IPS-20b (cell line): ENCODE measurements at regions not wholly inside any gene's neighbourhood (a gene's known extent, or its start where the extent isn't known, plus 50 kb on each side); places are given as distances from the start of the nearest gene placed in this dataset.

ENCODE experiments used
- H3K27ac ChIP-seq: one replicate; pipeline ENCODE4 v1.5.1; 2013; ENCODE audit warnings: low read length
- H3K27me3 ChIP-seq: 2 replicates; pipeline ENCODE4 v1.6.1; 2013; ENCODE audit warnings: mild to moderate bottlenecking, low read length, inconsistent platforms; ENCODE audit not compliant: insufficient read depth
- H3K36me3 ChIP-seq: 2 replicates; pipeline ENCODE4 v1.6.1; 2013; ENCODE audit warnings: low read depth, mild to moderate bottlenecking, inconsistent platforms, low read length, moderate library complexity; ENCODE audit not compliant: insufficient read depth
- H3K4me1 ChIP-seq: 2 replicates; pipeline ENCODE4 v1.6.1; 2013; ENCODE audit warnings: mild to moderate bottlenecking, control low read depth, inconsistent platforms, low read length, moderate library complexity; ENCODE audit not compliant: insufficient read depth
- H3K4me3 ChIP-seq: 2 replicates; pipeline ENCODE4 v1.5.1; 2013; ENCODE audit warnings: mild to moderate bottlenecking, low read length, inconsistent platforms
- H3K9ac ChIP-seq: 2 replicates; pipeline ENCODE4 v1.6.1; 2013; ENCODE audit warnings: low read depth, mild to moderate bottlenecking, inconsistent platforms, low read length, moderate library complexity
- H3K9me3 ChIP-seq: 2 replicates; pipeline ENCODE4 v1.6.1; 2013; ENCODE audit warnings: mild to moderate bottlenecking, low read depth, low read length, inconsistent platforms; ENCODE audit not compliant: insufficient read depth

- Histone ChIP-seq H3K4me3 (no peak overlapping the region), H3K4me1 (no peaks in the 10 kb centered on the region), H3K9ac (no peak overlapping the region), H3K9me3 (no peaks in the 10 kb centered on the region), H3K36me3 (no peaks in the 10 kb centered on the region), H3K27me3 (no peaks in the 10 kb centered on the region), H3K27ac (no peak overlapping the region)
These were observed 175.8 kb downstream of the IPMK start for GRCh38 chr10:58091886-58092285.

GRCh38 chr10:58089739-58090138 is 178.0 kb downstream of the IPMK start:
- Histone ChIP-seq H3K27ac (no peak overlapping the region), H3K36me3 (no peaks in the 10 kb centered on the region), H3K4me3 (no peak overlapping the region), H3K9ac (no peak overlapping the region), H3K27me3 (no peaks in the 10 kb centered on the region), H3K4me1 (no peaks in the 10 kb centered on the region), H3K9me3 (no peaks in the 10 kb centered on the region)

GRCh38 chr10:58087896-58088295 is 179.8 kb downstream of the IPMK start:
- H3K4me3 ChIP-seq: no peak overlapping the region
- H3K9ac ChIP-seq: no peak overlapping the region
- H3K9me3 ChIP-seq: no peaks in the 10 kb centered on the region
- H3K27ac ChIP-seq: no peak overlapping the region
- H3K27me3 ChIP-seq: no peaks in the 10 kb centered on the region
- no peaks in the 10 kb centered on the region for H3K4me1 ChIP-seq
- H3K36me3 ChIP-seq: no peaks in the 10 kb centered on the region

- no peaks in the 10 kb centered on the region for H3K36me3 ChIP-seq
These were observed 180.9 kb downstream of the IPMK start for GRCh38 chr10:58086763-58087150.

GRCh38 chr10:58086144-58086762 is 181.4 kb downstream of the IPMK start:
- no peaks in the 10 kb centered on the region for H3K4me1 ChIP-seq
- no peaks in the 10 kb centered on the region for H3K27me3 ChIP-seq
- no peaks in the 10 kb centered on the region for H3K9me3 ChIP-seq
- H3K4me3 ChIP-seq: no peak overlapping the region
- H3K36me3 ChIP-seq: no peaks in the 10 kb centered on the region
- H3K9ac ChIP-seq: no peak overlapping the region
- H3K27ac ChIP-seq: no peak overlapping the region

More at GRCh38 chr10:58086763-58087150, 180.9 kb downstream of the IPMK start:
- H3K27ac ChIP-seq: no peak overlapping the region
- no peaks in the 10 kb centered on the region for H3K4me1 ChIP-seq
- H3K9ac ChIP-seq: no peak overlapping the region
- no peaks in the 10 kb centered on the region for H3K27me3 ChIP-seq
- no peaks in the 10 kb centered on the region for H3K9me3 ChIP-seq
- H3K4me3 ChIP-seq: no peak overlapping the region

GRCh38 chr10:58082248-58082647 is 185.4 kb downstream of the IPMK start:
- H3K36me3 ChIP-seq: no peaks in the 10 kb centered on the region
- H3K27me3 ChIP-seq: no peaks in the 10 kb centered on the region
- H3K27ac ChIP-seq: no peak overlapping the region
- no peaks in the 10 kb centered on the region for H3K4me1 ChIP-seq
- no peak overlapping the region for H3K4me3 ChIP-seq
- H3K9me3 ChIP-seq: no peaks in the 10 kb centered on the region
- H3K9ac ChIP-seq: no peak overlapping the region

DNA sequence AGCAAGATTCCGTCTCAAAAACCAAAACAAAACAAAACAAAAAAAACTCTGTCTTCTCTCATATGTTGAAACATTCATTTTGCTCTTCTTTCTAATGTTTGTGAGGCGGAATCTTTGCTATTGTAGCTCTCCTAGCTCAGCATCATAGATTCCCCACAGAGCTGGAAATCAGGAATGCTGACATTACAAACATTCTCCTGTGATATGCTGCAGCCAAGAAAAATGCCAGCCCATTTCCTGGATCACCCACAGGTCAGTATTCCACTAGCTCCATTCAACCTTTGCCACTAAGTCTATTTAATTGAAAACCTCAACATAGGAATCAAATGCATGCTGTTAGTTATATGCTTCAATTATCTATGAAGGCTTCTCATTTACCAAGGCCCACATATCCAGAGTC is 186.3 kb downstream of the IPMK start:
- H3K9ac ChIP-seq: no peak overlapping the region
- no peaks in the 10 kb centered on the region for H3K9me3 ChIP-seq
- no peak overlapping the region for H3K27ac ChIP-seq
- no peaks in the 10 kb centered on the region for H3K27me3 ChIP-seq
- no peak overlapping the region for H3K4me3 ChIP-seq
- H3K4me1 ChIP-seq: no peaks in the 10 kb centered on the region
- H3K36me3 ChIP-seq: no peaks in the 10 kb centered on the region

DNA sequence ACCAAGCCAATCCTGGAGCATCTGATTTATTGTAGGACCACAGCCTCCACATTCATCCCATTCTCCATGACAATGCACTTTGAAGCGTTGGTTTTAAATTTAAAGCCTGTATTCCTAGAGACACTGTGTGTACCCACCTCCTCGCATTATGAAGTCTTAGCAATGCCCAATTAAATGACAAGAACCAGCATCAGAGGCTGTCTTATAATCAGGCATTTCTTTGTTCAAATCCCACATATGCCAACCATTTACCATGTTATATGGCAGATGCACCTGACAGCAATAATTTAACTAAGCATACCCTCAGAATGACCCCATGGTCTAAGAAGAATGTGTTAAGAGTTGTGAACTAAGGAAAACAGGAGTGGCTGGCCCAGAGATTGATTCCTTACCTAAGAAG is 188.2 kb downstream of the IPMK start:
- Histone ChIP-seq H3K9ac (no peak overlapping the region), H3K4me3 (no peak overlapping the region), H3K27ac (no peak overlapping the region), H3K4me1 (no peaks in the 10 kb centered on the region), H3K36me3 (no peaks in the 10 kb centered on the region), H3K9me3 (no peaks in the 10 kb centered on the region), H3K27me3 (no peaks in the 10 kb centered on the region)

DNA sequence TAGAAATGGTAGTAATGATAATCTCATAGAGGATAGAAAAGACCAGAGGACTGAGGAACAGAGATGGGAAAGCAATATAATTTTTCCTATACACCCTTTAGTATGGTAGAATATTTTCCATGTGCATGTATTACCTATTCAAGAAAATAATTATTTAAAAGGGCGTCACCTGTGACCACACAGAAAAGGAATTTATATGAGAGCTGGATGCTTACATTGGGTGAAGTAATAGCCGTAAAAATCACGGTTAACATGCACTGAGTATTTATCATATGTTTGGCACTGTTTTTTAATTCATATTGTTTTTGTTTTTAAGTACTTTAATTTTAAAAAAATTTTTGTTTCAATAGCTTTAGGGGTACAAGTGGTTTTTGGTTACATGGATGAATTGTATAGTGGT is 195.1 kb downstream of the IPMK start:
- Histone ChIP-seq H3K4me3 (no peak overlapping the region), H3K9ac (no peak overlapping the region), H3K4me1 (no peaks in the 10 kb centered on the region), H3K9me3 (no peaks in the 10 kb centered on the region), H3K27me3 (no peaks in the 10 kb centered on the region), H3K36me3 (no peaks in the 10 kb centered on the region), H3K27ac (no peak overlapping the region)

- no peaks in the 10 kb centered on the region for H3K36me3 ChIP-seq
These were observed 196.7 kb downstream of the IPMK start for GRCh38 chr10:58070956-58071355.

DNA sequence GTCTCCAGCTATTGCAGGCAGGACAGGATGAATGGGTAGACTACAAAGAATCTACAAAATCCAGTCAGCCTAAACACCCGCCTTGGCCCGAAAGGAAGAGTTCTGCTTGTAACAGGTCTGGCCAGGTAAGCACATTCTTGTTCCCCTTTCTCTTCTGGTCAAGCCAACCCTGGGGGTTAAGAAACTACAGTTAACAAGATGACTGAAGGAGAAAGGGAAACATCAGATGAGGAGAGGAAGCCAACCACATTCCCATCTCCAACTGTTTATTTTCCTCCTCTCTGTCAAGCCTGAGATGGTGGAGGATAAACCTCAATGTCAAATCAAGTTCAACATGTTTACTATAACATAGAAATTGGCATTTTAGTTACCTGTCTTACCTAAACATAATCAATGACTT is 198.9 kb downstream of the IPMK start:
- H3K4me1 ChIP-seq: peaks cover 10% of the 10 kb centered on the region; the same call in 1 of the 2 replicates
- no peaks in the 10 kb centered on the region for H3K27me3 ChIP-seq
- H3K4me3 ChIP-seq: no peak overlapping the region
- no peak overlapping the region for H3K27ac ChIP-seq
- no peak overlapping the region for H3K9ac ChIP-seq
- no peaks in the 10 kb centered on the region for H3K9me3 ChIP-seq
- H3K36me3 ChIP-seq: no peaks in the 10 kb centered on the region

More at GRCh38 chr10:58070956-58071355, 196.7 kb downstream of the IPMK start:
- no peak overlapping the region for H3K27ac ChIP-seq
- H3K27me3 ChIP-seq: no peaks in the 10 kb centered on the region
- H3K9ac ChIP-seq: no peak overlapping the region
- no peak overlapping the region for H3K4me3 ChIP-seq
- no peaks in the 10 kb centered on the region for H3K4me1 ChIP-seq
- no peaks in the 10 kb centered on the region for H3K9me3 ChIP-seq

GRCh38 chr10:58066979-58067378 is 200.7 kb downstream of the IPMK start:
- no peaks in the 10 kb centered on the region for H3K27me3 ChIP-seq
- peaks cover 12% of the 10 kb centered on the region; the same call in 1 of the 2 replicates for H3K4me1 ChIP-seq
- no peak overlapping the region for H3K4me3 ChIP-seq
- H3K9ac ChIP-seq: no peak overlapping the region
- H3K27ac ChIP-seq: no peak overlapping the region
- H3K36me3 ChIP-seq: no peaks in the 10 kb centered on the region
- H3K9me3 ChIP-seq: no peaks in the 10 kb centered on the region
